Colonic mucosa (tissue), 4 donors: ENCODE measurements at regions not wholly inside any gene's neighbourhood (a gene's known extent, or its start where the extent isn't known, plus 50 kb on each side); places are given as distances from the start of the nearest gene placed in this dataset.

Source experiments
- DNase-seq: peaks from one replicate; pipeline ENCODE4 v3.0.0-alpha.2; 2020
- H3K27ac ChIP-seq: fragments of 200-600 bp; one replicate; pipeline ENCODE4 v1.8.0; 2021
- H3K27me3 ChIP-seq: fragments of 200-600 bp; one replicate; pipeline ENCODE4 v1.8.0; 2021
- H3K36me3 ChIP-seq: fragments of 200-600 bp; one replicate; pipeline ENCODE4 v1.8.0; 2021
- H3K4me1 ChIP-seq: fragments of 200-600 bp; one replicate; pipeline ENCODE4 v1.8.0; 2021; ENCODE audit warnings: mild to moderate bottlenecking
- H3K4me3 ChIP-seq: fragments of 200-600 bp; one replicate; pipeline ENCODE4 v1.8.0; 2021
- H3K9ac ChIP-seq, 2 donors: one replicate each; pipeline ENCODE4 v1.7.0; 2013; ENCODE audit warnings: control low read depth in 2 of 2, low read depth in 2 of 2, low read length in 2 of 2
- H3K9me3 ChIP-seq: fragments of 200-600 bp; one replicate; pipeline ENCODE4 v1.8.0; 2021
- CTCF ChIP-seq: fragments of 200-600 bp; IDR thresholded peaks from one replicate; pipeline ENCODE4 v1.8.0; 2022; ENCODE audit warnings: antibody characterized with exemption, mild to moderate bottlenecking
- intact Hi-C: fragments of 100-400 bp; cut with DNase I; formaldehyde crosslinking; loops from one replicate; pipeline ENCODE4 v1.14.1; 2022
- donor health status: healthy.
- donor health status: DM: no; HTN: no; CAD: no.
- donor health status: DM: no; HTN: no; CAD: no.

- Histone ChIP-seq H3K27ac (no peak overlapping the region), H3K9ac (no peak overlapping the region), H3K4me3 (no peak overlapping the region), H3K9me3 (no peaks in the 10 kb centered on the region), H3K27me3 (no peaks in the 10 kb centered on the region), H3K4me1 (no peaks in the 10 kb centered on the region), H3K36me3 (no peaks in the 10 kb centered on the region)
- intact Hi-C loops = no loop called here
- no peak for DNase-seq
- TF ChIP-seq CTCF = no peak
These were observed 171.7 kb upstream of the PHF14 start for GRCh38 chr7:10802011-10802410.

GRCh38 chr7:10802526-10802925 lies 171.1 kb upstream of the PHF14 start:
- Histone ChIP-seq H3K27me3 (no peaks in the 10 kb centered on the region), H3K36me3 (no peaks in the 10 kb centered on the region), H3K27ac (no peak overlapping the region), H3K4me1 (no peaks in the 10 kb centered on the region), H3K9me3 (no peaks in the 10 kb centered on the region), H3K4me3 (no peak overlapping the region), H3K9ac (no peak overlapping the region)
- intact Hi-C loops = no loop called here
- no peak for DNase-seq
- TF ChIP-seq CTCF = no peak

GRCh38 chr7:10803720-10804119 lies 170.0 kb upstream of the PHF14 start:
- intact Hi-C loops = no loop called here
- no peak for TF ChIP-seq CTCF
- Histone ChIP-seq H3K4me1 (no peaks in the 10 kb centered on the region), H3K4me3 (no peak overlapping the region), H3K36me3 (no peaks in the 10 kb centered on the region), H3K27ac (no peak overlapping the region), H3K9ac (no peak overlapping the region), H3K9me3 (no peaks in the 10 kb centered on the region), H3K27me3 (no peaks in the 10 kb centered on the region)
- DNase-seq = no peak

- no peak for TF ChIP-seq CTCF
- no peaks in the 10 kb centered on the region for H3K4me1 ChIP-seq
- no peaks in the 10 kb centered on the region for H3K9me3 ChIP-seq
- DNase-seq = no peak
- no peaks in the 10 kb centered on the region for H3K27me3 ChIP-seq
- intact Hi-C loops = no loop called here
- H3K36me3 ChIP-seq = no peaks in the 10 kb centered on the region
- H3K9ac ChIP-seq = no peak overlapping the region
- no peak overlapping the region for H3K4me3 ChIP-seq
- no peak overlapping the region for H3K27ac ChIP-seq
These were observed 168.9 kb upstream of the PHF14 start for GRCh38 chr7:10804770-10805169.

- Histone ChIP-seq H3K27ac (no peak overlapping the region), H3K27me3 (no peaks in the 10 kb centered on the region), H3K9ac (no peak overlapping the region), H3K36me3 (no peaks in the 10 kb centered on the region), H3K4me3 (no peak overlapping the region), H3K4me1 (no peaks in the 10 kb centered on the region), H3K9me3 (no peaks in the 10 kb centered on the region)
- no peak for TF ChIP-seq CTCF
- DNase-seq = no peak
- intact Hi-C loops = no loop called here
These were observed 158.1 kb upstream of the PHF14 start for GRCh38 chr7:10815546-10815945.

- Histone ChIP-seq H3K27me3 (no peaks in the 10 kb centered on the region), H3K27ac (no peak overlapping the region), H3K4me3 (no peak overlapping the region), H3K4me1 (no peaks in the 10 kb centered on the region), H3K9me3 (no peaks in the 10 kb centered on the region), H3K9ac (no peak overlapping the region), H3K36me3 (no peaks in the 10 kb centered on the region)
- TF ChIP-seq CTCF = no peak
- DNase-seq = no peak
- intact Hi-C loops = no loop called here
These were observed 152.5 kb upstream of the PHF14 start for GRCh38 chr7:10821156-10821555.
